Liver (tissue), 8 donors: ENCODE measurements at regions not wholly inside any gene's neighbourhood (a gene's known extent, or its start where the extent isn't known, plus 50 kb on each side); places are given as distances from the start of the nearest gene placed in this dataset.

Experiments used
- DNase-seq: peaks from one replicate; pipeline ENCODE4 v3.0.0-alpha.2; 2017; ENCODE audit warnings: low spot score
- H3K27ac ChIP-seq, 2 donors: one replicate each; pipeline ENCODE4 v1.7.0; 2013; ENCODE audit warnings: inconsistent platforms in 2 of 2, low read length in 2 of 2, control low read depth in 1 of 2, low read depth in 1 of 2, mild to moderate bottlenecking in 1 of 2
- H3K27me3 ChIP-seq, 4 donors: one replicate each; pipeline versions ENCODE4 v1.6.1 to v1.7.0; 2013; ENCODE audit warnings: low read length in 3 of 4, inconsistent platforms in 1 of 4, mild to moderate bottlenecking in 1 of 4, moderate library complexity in 1 of 4; ENCODE audit not compliant: control insufficient read depth in 4 of 4, insufficient read depth in 4 of 4
- H3K36me3 ChIP-seq, 4 donors: one replicate each; pipeline versions ENCODE4 v1.6.1 to v1.7.0; 2013; ENCODE audit warnings: low read length in 3 of 4, mild to moderate bottlenecking in 3 of 4, low read depth in 1 of 4, moderate library complexity in 1 of 4; ENCODE audit not compliant: control insufficient read depth in 4 of 4, insufficient read depth in 3 of 4
- H3K4me1 ChIP-seq, 4 donors: one replicate each; pipeline versions ENCODE4 v1.6.1 to v1.7.0; 2013; ENCODE audit warnings: low read length in 3 of 4, mild to moderate bottlenecking in 3 of 4, moderate library complexity in 1 of 4; ENCODE audit not compliant: control insufficient read depth in 4 of 4, insufficient read depth in 4 of 4
- H3K4me3 ChIP-seq, 3 donors: one replicate each; pipeline versions ENCODE4 v1.6.1 to v1.7.0; 2013; ENCODE audit warnings: low read length in 3 of 3, control low read depth in 1 of 3, low read depth in 1 of 3, mild to moderate bottlenecking in 1 of 3
- H3K9ac ChIP-seq, 2 donors: one replicate each; pipeline ENCODE4 v1.7.0; 2013; ENCODE audit warnings: low read length in 2 of 2, mild to moderate bottlenecking in 2 of 2, moderate library complexity in 2 of 2, control low read depth in 1 of 2, low read depth in 1 of 2
- H3K9me3 ChIP-seq, 4 donors: one replicate each; pipeline versions ENCODE4 v1.6.1 to v1.7.0; 2013; ENCODE audit warnings: low read length in 3 of 4; ENCODE audit not compliant: control insufficient read depth in 4 of 4
- EGR1 ChIP-seq, 2 donors: IDR thresholded peaks; 2 replicates each; pipeline ENCODE4 v1.6.1; 2016 to 2018; ENCODE audit warnings: antibody characterized with exemption in 2 of 2, low read depth in 2 of 2
- FOXA2 ChIP-seq: IDR thresholded peaks from 2 replicates; pipeline ENCODE4 v1.6.1; 2016; ENCODE audit warnings: antibody characterized with exemption
- GABPA ChIP-seq, 2 donors: IDR thresholded peaks in 1 of 2; conservative IDR thresholded peaks in 1 of 2; 2 replicates each; pipeline ENCODE4 v1.6.1; 2016; ENCODE audit warnings: antibody characterized with exemption in 2 of 2, mild to moderate bottlenecking in 1 of 2, moderate library complexity in 1 of 2
- HNF4A ChIP-seq, 2 donors: conservative IDR thresholded peaks; 2 replicates each; pipeline ENCODE4 v1.6.1; 2016; ENCODE audit warnings: antibody characterized with exemption in 2 of 2, mild to moderate bottlenecking in 2 of 2
- HNF4G ChIP-seq: IDR thresholded peaks from 2 replicates; pipeline ENCODE4 v1.6.1; 2016; ENCODE audit warnings: antibody characterized with exemption
- NR2F2 ChIP-seq: IDR thresholded peaks from 2 replicates; pipeline ENCODE4 v1.6.1; 2016; ENCODE audit warnings: antibody characterized with exemption
- REST ChIP-seq: IDR thresholded peaks from 2 replicates; pipeline ENCODE4 v1.6.1; 2016; ENCODE audit warnings: antibody characterized with exemption, mild to moderate bottlenecking
- TAF1 ChIP-seq: conservative IDR thresholded peaks from 2 replicates; pipeline ENCODE4 v1.6.1; 2016; ENCODE audit warnings: antibody characterized with exemption, mild to moderate bottlenecking
- YY1 ChIP-seq: IDR thresholded peaks from 2 replicates; pipeline ENCODE4 v1.6.1; 2016; ENCODE audit warnings: antibody characterized with exemption, mild to moderate bottlenecking
- ZBTB33 ChIP-seq: IDR thresholded peaks from 2 replicates; pipeline ENCODE4 v1.6.1; 2016; ENCODE audit warnings: antibody characterized with exemption
- WGBS: extraction: QIAGEN DNeasy Blood & Tissue Kit; methylation state at CpG from one replicate; pipeline ENCODE4 v1.1.7; 2013; 5-methylcytosine and 5-hydroxymethylcytosine counted together
- TF ChIP-seq, protein P1 (sequence below): fragments of 150-350 bp; IDR thresholded peaks from 2 replicates; pipeline ENCODE4 v1.5.1; 2017; ENCODE audit warnings: improper control_type of control experiment, low read depth, low read length; ENCODE audit not compliant: missing input control
- TF ChIP-seq, protein P2 (sequence below): IDR thresholded peaks from 2 replicates; pipeline ENCODE4 v1.6.1; 2016; ENCODE audit warnings: antibody characterized with exemption
- TF ChIP-seq, protein P3 (sequence below): IDR thresholded peaks from 2 replicates; pipeline ENCODE4 v1.6.1; 2016; ENCODE audit warnings: antibody characterized with exemption
- donor health status: healthy.
- donor health status: healthy.
- donor health status: healthy.
- donor health status: healthy.
- donor health status: healthy.

- Histone ChIP-seq H3K9ac (no peak overlapping the region), H3K27ac (no peak overlapping the region), H3K4me3 (no peak overlapping the region), H3K36me3 (no peaks in the 10 kb centered on the region), H3K4me1 (peaks cover 6 to 67% (median 60%) of the 10 kb centered on the region in 4 donors), H3K27me3 (no peaks in the 10 kb centered on the region), H3K9me3 (no peaks in the 10 kb centered on the region)
- DNase-seq: no peak
- TF ChIP-seq HNF4A (conservative IDR thresholded peaks at IDR 0.05) (no peak), REST (no peak), TAF1 (no peak), FOXA2 (no peak), YY1 (no peak), EGR1 (IDR thresholded peaks at IDR 0.05; ENCODE audit: low read depth in 2 of 2) (no peak), NR2F2 (no peak), HNF4G (no peak), ZBTB33 (no peak), GABPA (IDR thresholded peaks at IDR 0.05 in 1 of 2, conservative IDR thresholded peaks at IDR 0.05 in 1 of 2) (no peak)
- TF ChIP-seq, protein P1, sequence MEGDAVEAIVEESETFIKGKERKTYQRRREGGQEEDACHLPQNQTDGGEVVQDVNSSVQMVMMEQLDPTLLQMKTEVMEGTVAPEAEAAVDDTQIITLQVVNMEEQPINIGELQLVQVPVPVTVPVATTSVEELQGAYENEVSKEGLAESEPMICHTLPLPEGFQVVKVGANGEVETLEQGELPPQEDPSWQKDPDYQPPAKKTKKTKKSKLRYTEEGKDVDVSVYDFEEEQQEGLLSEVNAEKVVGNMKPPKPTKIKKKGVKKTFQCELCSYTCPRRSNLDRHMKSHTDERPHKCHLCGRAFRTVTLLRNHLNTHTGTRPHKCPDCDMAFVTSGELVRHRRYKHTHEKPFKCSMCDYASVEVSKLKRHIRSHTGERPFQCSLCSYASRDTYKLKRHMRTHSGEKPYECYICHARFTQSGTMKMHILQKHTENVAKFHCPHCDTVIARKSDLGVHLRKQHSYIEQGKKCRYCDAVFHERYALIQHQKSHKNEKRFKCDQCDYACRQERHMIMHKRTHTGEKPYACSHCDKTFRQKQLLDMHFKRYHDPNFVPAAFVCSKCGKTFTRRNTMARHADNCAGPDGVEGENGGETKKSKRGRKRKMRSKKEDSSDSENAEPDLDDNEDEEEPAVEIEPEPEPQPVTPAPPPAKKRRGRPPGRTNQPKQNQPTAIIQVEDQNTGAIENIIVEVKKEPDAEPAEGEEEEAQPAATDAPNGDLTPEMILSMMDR: no peak
- TF ChIP-seq, protein P2, sequence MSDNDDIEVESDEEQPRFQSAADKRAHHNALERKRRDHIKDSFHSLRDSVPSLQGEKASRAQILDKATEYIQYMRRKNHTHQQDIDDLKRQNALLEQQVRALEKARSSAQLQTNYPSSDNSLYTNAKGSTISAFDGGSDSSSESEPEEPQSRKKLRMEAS: no peak
- TF ChIP-seq, protein P3, sequence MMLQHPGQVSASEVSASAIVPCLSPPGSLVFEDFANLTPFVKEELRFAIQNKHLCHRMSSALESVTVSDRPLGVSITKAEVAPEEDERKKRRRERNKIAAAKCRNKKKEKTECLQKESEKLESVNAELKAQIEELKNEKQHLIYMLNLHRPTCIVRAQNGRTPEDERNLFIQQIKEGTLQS: no peak
- 78% methylated on average over 2 of the region's 2 CpGs for WGBS
Observed at GRCh38 chr16:51053775-51054174, 97.3 kb downstream of the SALL1 start.

DNA sequence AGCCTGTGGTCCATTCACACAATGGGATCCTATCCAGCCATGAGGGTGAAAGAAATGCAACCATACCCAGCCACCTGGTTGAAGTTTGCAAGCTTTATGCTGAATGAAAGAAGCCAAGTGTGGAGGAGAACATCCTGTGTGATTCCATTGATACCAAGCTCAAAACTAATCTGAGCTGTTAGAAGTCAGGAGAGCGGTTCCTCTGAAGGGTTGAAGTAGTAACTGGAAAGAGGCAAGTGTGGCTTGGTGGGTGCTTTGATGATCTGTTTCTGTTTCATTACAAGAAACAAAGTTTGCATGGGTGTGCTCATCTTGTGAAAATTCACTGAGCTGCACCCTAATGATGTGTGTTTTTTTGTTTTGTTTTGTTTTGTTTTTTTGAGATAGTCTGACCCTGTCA is 99.4 kb downstream of the SALL1 start:
- TF ChIP-seq EGR1 (IDR thresholded peaks at IDR 0.05; ENCODE audit: low read depth in 2 of 2) (no peak), TAF1 (no peak), YY1 (peak; percentile 26)
- Histone ChIP-seq H3K4me1 (peaks cover 3 to 49% (median 42%) of the 10 kb centered on the region in 4 donors), H3K27me3 (no peaks in the 10 kb centered on the region), H3K27ac (peak overlapping the region; percentile 71 to 83), H3K4me3 (peak overlapping the region; percentile 46 to 88 (median 69)), H3K36me3 (no peaks in the 10 kb centered on the region), H3K9ac (peak overlapping the region in 1 of 2 donors; percentile 11), H3K9me3 (no peaks in the 10 kb centered on the region)
- no peak for DNase-seq
- 51% methylated on average over 1 of the region's 1 CpG for WGBS
